Muscle layer of duodenum (tissue), 2 donors: ENCODE measurements at regions not wholly inside any gene's neighbourhood (a gene's known extent, or its start where the extent isn't known, plus 50 kb on each side); places are given as distances from the start of the nearest gene placed in this dataset.

Experiments
- H3K27ac ChIP-seq: one replicate; pipeline ENCODE4 v1.7.0; 2013; ENCODE audit warnings: mild to moderate bottlenecking, low read length
- H3K27me3 ChIP-seq: one replicate; pipeline ENCODE4 v1.7.0; 2013; ENCODE audit warnings: low read depth, mild to moderate bottlenecking, control low read depth, low read length
- H3K36me3 ChIP-seq, 2 donors: one replicate each; pipeline ENCODE4 v1.7.0; 2013; ENCODE audit warnings: low read length in 2 of 2, control low read depth in 1 of 2, mild to moderate bottlenecking in 1 of 2; ENCODE audit not compliant: insufficient read depth in 2 of 2, control insufficient read depth in 1 of 2
- H3K4me1 ChIP-seq, 2 donors: one replicate each; pipeline ENCODE4 v1.7.0; 2013; ENCODE audit warnings: low read length in 2 of 2, mild to moderate bottlenecking in 2 of 2, control low read depth in 1 of 2, moderate library complexity in 1 of 2; ENCODE audit not compliant: insufficient read depth in 2 of 2, control insufficient read depth in 1 of 2
- H3K4me3 ChIP-seq, 2 donors: one replicate each; pipeline ENCODE4 v1.7.0; 2013; ENCODE audit warnings: low read length in 2 of 2, low read depth in 1 of 2, mild to moderate bottlenecking in 1 of 2
- H3K9me3 ChIP-seq, 2 donors: one replicate each; pipeline ENCODE4 v1.7.0; 2013; ENCODE audit warnings: low read length in 2 of 2, control low read depth in 1 of 2, mild to moderate bottlenecking in 1 of 2; ENCODE audit not compliant: control insufficient read depth in 1 of 2
- donor health status: healthy.

- H3K4me3 ChIP-seq = no peak overlapping the region
- no peaks in the 10 kb centered on the region for H3K36me3 ChIP-seq
- no peaks in the 10 kb centered on the region for H3K27me3 ChIP-seq
- no peak overlapping the region for H3K27ac ChIP-seq
- H3K9me3 ChIP-seq = no peaks in the 10 kb centered on the region
- no peaks in the 10 kb centered on the region for H3K4me1 ChIP-seq
These were observed 86.2 kb downstream of the PSAT1 start for GRCh38 chr9:78383130-78383529.

GRCh38 chr9:78386348-78386747 lies 89.4 kb downstream of the PSAT1 start:
- Histone ChIP-seq H3K27ac (no peak overlapping the region), H3K27me3 (no peaks in the 10 kb centered on the region), H3K4me1 (no peaks in the 10 kb centered on the region), H3K9me3 (no peaks in the 10 kb centered on the region), H3K4me3 (no peak overlapping the region), H3K36me3 (no peaks in the 10 kb centered on the region)

- H3K27me3 ChIP-seq = no peaks in the 10 kb centered on the region
- no peak overlapping the region for H3K4me3 ChIP-seq
- no peaks in the 10 kb centered on the region for H3K9me3 ChIP-seq
- no peaks in the 10 kb centered on the region for H3K4me1 ChIP-seq
- H3K27ac ChIP-seq = no peak overlapping the region
- no peaks in the 10 kb centered on the region for H3K36me3 ChIP-seq
These were observed 89.8 kb downstream of the PSAT1 start for GRCh38 chr9:78386773-78387172.

- Histone ChIP-seq H3K27ac (no peak overlapping the region), H3K4me1 (no peaks in the 10 kb centered on the region), H3K4me3 (no peak overlapping the region), H3K27me3 (no peaks in the 10 kb centered on the region), H3K36me3 (no peaks in the 10 kb centered on the region), H3K9me3 (peaks cover 10 to 16% of the 10 kb centered on the region in 2 donors)
These were observed 96.4 kb downstream of the PSAT1 start for GRCh38 chr9:78393340-78393739.

- H3K4me1 ChIP-seq = no peaks in the 10 kb centered on the region
- peaks cover 10 to 16% of the 10 kb centered on the region in 2 donors for H3K9me3 ChIP-seq
- no peaks in the 10 kb centered on the region for H3K27me3 ChIP-seq
- H3K36me3 ChIP-seq = no peaks in the 10 kb centered on the region
- H3K4me3 ChIP-seq = no peak overlapping the region
- H3K27ac ChIP-seq = no peak overlapping the region
These were observed 97.0 kb downstream of the PSAT1 start for GRCh38 chr9:78393932-78394331.

GRCh38 chr9:78396087-78396486 lies 99.2 kb downstream of the PSAT1 start:
- Histone ChIP-seq H3K4me1 (no peaks in the 10 kb centered on the region), H3K4me3 (no peak overlapping the region), H3K27ac (no peak overlapping the region), H3K27me3 (no peaks in the 10 kb centered on the region), H3K9me3 (peaks cover 10 to 16% of the 10 kb centered on the region in 2 donors), H3K36me3 (no peaks in the 10 kb centered on the region)

- Histone ChIP-seq H3K27ac (no peak overlapping the region), H3K27me3 (no peaks in the 10 kb centered on the region), H3K36me3 (no peaks in the 10 kb centered on the region), H3K9me3 (peaks cover 10 to 16% of the 10 kb centered on the region in 2 donors), H3K4me3 (no peak overlapping the region), H3K4me1 (no peaks in the 10 kb centered on the region)
These were observed 100.1 kb downstream of the PSAT1 start for GRCh38 chr9:78397045-78397444.

- Histone ChIP-seq H3K4me1 (no peaks in the 10 kb centered on the region), H3K9me3 (peaks cover 10 to 16% of the 10 kb centered on the region in 2 donors), H3K27me3 (no peaks in the 10 kb centered on the region), H3K27ac (no peak overlapping the region), H3K4me3 (no peak overlapping the region), H3K36me3 (no peaks in the 10 kb centered on the region)
These were observed 100.5 kb downstream of the PSAT1 start for GRCh38 chr9:78397454-78397853.

- Histone ChIP-seq H3K9me3 (peaks cover 10 to 14% of the 10 kb centered on the region in 2 donors), H3K4me3 (no peak overlapping the region), H3K27ac (no peak overlapping the region), H3K4me1 (no peaks in the 10 kb centered on the region), H3K27me3 (no peaks in the 10 kb centered on the region), H3K36me3 (no peaks in the 10 kb centered on the region)
These were observed 102.2 kb downstream of the PSAT1 start for GRCh38 chr9:78399153-78399552.

- Histone ChIP-seq H3K9me3 (peaks cover under 1 to 3% of the 10 kb centered on the region in 2 donors), H3K27me3 (no peaks in the 10 kb centered on the region), H3K27ac (no peak overlapping the region), H3K4me3 (no peak overlapping the region), H3K4me1 (no peaks in the 10 kb centered on the region), H3K36me3 (no peaks in the 10 kb centered on the region)
These were observed 103.6 kb downstream of the PSAT1 start for GRCh38 chr9:78400496-78400895.

- H3K27ac ChIP-seq = no peak overlapping the region
- no peaks in the 10 kb centered on the region for H3K27me3 ChIP-seq
- H3K4me3 ChIP-seq = no peak overlapping the region
- H3K4me1 ChIP-seq = no peaks in the 10 kb centered on the region
- H3K9me3 ChIP-seq = no peaks in the 10 kb centered on the region
- H3K36me3 ChIP-seq = no peaks in the 10 kb centered on the region
These were observed 108.5 kb downstream of the PSAT1 start for GRCh38 chr9:78405461-78405860.

- Histone ChIP-seq H3K27me3 (no peaks in the 10 kb centered on the region), H3K4me3 (no peak overlapping the region), H3K27ac (no peak overlapping the region), H3K4me1 (no peaks in the 10 kb centered on the region), H3K9me3 (no peaks in the 10 kb centered on the region), H3K36me3 (no peaks in the 10 kb centered on the region)
These were observed 109.2 kb downstream of the PSAT1 start for GRCh38 chr9:78406146-78406545.
